HG02973 (cell line): ENCODE measurements at regions not wholly inside any gene's neighbourhood (a gene's known extent, or its start where the extent isn't known, plus 50 kb on each side); places are given as distances from the start of the nearest gene placed in this dataset.

Experiments
- ATAC-seq: cut with Tn5 transposase; IDR thresholded peaks from one replicate; pipeline ENCODE4 v1.9.1; 2021; ENCODE audit warnings: moderate library complexity; ENCODE audit not compliant: unreplicated experiment

GRCh38 chr5:98709681-98710080 is 63.8 kb upstream of the RGMB start:
- ATAC-seq = no peak

- no peak for ATAC-seq
Observed at GRCh38 chr5:98713027-98713426, 60.4 kb upstream of the RGMB start.

GRCh38 chr5:98713856-98714255 is 59.6 kb upstream of the RGMB start:
- no peak for ATAC-seq

GRCh38 chr5:98714710-98715288 is 58.7 kb upstream of the RGMB start:
- ATAC-seq = no peak

- ATAC-seq = no peak
Observed at GRCh38 chr5:98721231-98721928, 52.1 kb upstream of the RGMB start.

- no peak for ATAC-seq
Observed at GRCh38 chr5:98722188-98722587, 51.3 kb upstream of the RGMB start.

GRCh38 chr5:98723061-98723460 is 50.4 kb upstream of the RGMB start:
- no peak for ATAC-seq
